ENCODE measurements at regions not wholly inside any gene's neighbourhood (a gene's known extent, or its start where the extent isn't known, plus 50 kb on each side); places are given as distances from the start of the nearest gene placed in this dataset.
"Not testable (repeated sequence)": the region's sequence is repeated elsewhere in the genome, so short reads cannot be mapped to it uniquely, and the experiment has no call there.

DNA sequence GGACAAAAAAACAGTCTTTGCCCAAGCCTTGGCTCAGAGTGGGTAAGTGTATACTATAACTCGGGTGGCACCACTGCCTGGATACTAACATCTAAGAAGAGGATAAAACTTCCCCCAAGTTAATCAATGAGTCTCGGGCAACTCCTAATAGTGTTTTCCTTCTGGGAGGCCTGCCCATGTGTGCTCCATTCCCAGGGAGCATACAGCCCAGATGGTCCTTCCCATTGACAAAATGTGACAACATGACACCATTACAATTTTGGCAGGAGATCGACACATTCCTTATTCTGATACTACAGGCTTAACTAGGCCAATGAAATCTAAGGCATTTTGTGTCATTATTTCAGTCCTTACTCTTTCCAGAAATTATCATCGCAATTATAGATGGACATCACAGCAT is 52.7 kb upstream of the CRIM1 start:
- no peak for DNase-seq (ENCODE audit: low read depth)

DNA sequence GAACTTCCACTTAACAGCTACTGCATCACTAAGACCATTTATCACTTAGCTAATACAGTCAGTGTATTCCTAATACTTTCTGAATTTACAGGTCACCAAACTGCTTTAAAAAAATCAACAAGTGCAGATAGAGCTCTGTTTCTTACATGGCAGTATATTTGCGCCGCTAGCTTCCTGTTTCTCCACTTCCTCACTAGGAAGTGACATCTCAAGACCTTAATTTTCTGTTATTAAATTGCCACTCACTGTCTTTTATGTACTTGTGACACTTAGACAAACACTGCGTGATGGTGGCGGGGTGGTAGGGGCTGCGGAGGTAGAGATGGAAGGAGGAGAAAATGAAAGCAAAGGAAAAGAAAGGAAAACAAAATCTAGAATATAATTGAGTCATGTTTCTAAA is 53.7 kb upstream of the CRIM1 start:
- no peak for DNase-seq (ENCODE audit: low read depth)

DNA sequence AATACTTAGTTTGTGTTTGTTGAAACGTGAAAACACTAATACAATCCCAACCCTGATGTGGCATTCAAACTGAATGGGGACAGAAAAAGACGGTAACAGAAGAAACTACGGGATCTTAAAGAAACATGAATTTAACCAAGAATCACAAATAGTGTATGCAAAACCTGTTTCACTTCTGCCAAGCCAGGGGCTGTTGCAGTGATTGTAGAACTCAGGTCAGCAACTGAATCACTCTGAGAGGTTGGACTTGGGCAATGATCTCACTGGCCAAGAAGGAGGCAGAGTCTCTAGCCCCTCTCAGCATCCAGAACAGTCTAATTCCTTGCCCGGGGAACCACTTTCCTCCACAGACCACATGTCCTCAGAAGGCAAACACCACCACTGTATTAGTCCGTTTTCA is 54.9 kb upstream of the CRIM1 start:
- no peak for DNase-seq (ENCODE audit: low read depth)

DNA sequence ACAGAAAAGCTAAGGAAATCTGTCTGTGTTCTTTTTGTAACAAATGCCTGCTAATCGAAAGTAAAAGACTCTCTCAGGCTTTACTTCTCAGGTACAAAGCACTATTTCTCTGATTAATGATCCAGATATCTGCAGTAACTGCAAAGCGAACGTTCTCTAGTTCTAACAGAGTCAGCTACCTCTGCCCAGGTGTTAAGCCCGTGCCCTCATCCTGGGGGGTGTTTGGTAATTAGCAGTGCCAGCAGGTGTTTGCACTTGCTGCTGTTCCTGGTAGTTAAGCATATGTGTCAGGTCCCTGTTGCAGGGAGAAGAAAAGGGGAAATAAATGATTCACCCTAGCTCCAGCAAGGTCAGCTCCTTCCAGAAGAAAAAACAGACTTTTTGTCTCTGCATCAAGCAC is 58.8 kb upstream of the CRIM1 start:
- DNase-seq (ENCODE audit: low read depth): no peak

DNA sequence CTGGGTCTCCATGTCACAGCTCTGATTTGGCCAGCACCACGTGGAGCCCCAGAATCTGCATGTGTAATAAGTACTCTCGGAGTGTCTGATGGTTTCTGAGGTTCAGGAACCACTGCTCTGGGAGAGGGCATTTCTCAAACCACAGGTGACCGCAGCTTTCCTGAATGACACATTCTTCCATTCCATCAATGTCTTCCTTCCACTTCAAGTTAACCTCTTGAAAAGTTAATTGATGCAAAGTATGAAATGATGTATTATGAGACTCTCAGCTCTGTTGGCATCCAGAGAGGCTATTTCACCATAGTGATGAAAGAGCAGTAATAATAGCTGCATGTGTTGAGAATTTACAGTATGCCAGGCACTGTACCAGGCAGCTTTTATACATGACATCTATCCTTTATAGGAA is 61.3 kb upstream of the CRIM1 start:
- DNase-seq (ENCODE audit: low read depth): peak; percentile 56

DNA sequence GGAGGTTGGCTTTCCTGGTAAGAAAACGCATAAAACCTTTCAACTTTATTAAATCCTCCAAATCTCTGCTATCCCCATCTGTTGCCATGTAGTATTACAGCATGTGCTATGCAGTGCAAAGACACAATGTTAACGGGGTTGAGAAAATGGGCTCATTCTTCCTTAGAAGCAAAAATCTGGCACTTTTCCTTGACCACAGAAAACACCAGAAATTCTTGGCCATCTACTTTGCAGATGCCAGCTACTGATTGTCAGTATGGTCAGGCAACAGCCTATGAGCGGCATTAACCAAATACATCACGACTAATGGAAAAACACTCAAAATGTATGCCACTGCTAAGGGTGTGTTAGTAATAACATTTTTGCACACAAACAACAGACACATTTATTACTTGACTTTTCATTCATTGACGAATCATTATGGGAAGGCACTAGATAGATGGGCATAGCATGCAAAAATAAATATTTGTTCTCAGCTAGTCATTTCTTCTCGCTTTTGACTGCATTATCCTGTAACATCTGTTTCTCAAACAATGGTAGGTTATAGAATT is 65.2 kb upstream of the CRIM1 start:
- DNase-seq (ENCODE audit: low read depth): peak; percentile 75

DNA sequence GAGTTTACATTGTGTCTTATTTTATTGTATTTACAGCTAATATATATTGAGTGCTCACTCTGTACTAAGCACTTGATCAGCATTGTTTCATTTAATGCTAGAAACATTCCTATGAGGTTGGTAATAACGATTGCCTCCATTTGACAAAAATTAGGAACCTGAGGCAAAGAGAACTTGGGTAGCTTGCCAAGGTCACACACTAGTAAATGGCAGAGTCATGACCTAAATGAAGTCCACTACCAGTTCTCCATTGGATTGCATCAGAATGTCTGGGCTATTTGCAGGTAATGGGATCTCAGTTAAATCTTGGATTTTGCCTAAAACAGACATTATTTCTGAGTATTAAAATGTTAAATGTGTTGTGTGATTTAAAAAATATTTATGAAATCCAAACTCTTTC is 65.8 kb upstream of the CRIM1 start:
- no peak for DNase-seq (ENCODE audit: low read depth)

DNA sequence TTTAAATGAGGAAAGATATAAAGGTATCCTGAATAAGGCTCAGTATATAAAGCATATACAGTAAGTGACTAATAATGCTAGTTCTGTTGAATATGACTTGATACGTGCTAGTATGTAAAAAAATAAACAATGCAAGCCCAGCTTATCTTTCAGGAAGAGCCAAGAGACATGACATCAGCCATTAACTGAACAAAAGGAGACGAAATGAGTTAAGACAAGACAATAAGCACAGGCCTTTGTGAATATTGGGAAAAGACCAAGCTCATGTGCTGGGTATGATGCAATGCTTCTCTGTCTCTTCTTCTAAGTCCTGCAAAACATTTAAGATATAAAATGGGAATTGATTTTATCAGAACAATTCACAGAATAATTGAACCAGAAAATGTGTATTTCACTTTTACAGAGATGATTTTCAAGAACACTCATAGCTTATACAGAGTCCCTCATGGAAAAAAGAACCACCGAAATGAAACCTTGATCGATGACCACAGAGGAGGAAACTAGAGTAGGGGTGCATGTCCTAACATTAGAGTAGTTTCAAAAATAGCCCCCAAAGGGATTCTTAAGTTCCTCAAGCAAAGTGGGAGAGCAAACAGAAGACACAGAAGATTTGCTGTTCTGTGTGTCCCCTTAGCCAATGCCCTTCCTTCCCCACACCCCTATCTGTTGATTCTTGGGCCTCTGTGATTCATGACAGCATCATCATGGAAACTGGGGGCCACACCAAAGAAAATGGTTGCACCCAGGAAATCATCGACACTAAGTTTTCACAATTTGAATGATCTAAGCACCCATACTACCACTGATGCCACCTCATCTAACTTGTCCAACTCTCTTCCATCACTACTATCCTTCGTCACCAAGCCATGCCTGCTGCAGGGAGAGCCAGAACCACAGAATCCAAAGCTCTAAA is 68.0 kb upstream of the CRIM1 start:
- peak; percentile 11 for DNase-seq (ENCODE audit: low read depth)

DNA sequence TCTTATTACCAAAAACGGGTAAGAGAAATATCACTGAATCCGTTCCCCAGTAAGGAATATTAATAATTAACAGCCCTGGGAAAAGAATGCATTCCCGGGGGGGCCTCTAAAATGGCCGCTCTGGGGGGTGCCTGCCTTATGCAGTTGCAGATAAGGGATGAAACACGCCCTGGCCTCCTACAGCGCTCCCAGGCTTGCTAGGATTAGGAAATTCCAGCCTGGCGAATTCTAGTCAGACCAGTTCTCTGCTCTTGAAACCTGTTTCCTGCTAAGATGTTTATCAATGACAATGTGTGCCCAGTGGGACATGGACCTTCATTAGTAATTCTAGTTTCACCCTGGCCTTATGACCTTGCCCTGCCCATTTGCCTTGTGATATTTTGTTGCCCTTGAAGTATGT is 76.1 kb upstream of the CRIM1 start:
- DNase-seq (ENCODE audit: low read depth): not testable (repeated sequence)

DNA sequence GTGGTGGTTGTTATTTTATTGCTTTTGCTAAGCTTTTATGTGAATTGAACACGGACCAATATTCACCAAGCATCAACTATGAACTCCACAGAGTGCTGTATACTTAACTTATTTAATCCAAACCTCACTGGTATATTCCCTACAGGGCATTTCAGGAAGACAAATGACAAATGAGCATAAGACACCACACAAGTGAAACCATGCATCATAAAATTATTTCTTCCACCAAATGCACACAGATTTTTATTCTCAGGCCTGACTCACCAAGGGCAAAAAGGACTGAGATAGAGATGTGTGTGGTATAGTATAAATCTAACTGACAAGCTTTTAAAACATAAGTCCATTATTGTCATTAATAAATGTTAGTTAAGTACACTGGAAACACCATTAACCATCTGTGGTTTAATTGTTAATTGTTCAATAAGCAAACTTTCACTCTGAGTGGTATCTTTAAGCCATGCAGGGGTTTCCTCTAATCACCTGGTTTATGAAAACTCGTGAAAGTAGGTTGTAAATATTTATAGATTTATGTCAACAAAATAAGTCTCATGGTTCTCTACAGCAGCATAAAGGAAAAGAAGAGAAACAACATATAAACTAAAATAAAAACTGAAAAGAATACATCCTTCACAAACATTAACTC is 77.6 kb upstream of the CRIM1 start:
- DNase-seq (ENCODE audit: low read depth): peak; percentile 84

DNA sequence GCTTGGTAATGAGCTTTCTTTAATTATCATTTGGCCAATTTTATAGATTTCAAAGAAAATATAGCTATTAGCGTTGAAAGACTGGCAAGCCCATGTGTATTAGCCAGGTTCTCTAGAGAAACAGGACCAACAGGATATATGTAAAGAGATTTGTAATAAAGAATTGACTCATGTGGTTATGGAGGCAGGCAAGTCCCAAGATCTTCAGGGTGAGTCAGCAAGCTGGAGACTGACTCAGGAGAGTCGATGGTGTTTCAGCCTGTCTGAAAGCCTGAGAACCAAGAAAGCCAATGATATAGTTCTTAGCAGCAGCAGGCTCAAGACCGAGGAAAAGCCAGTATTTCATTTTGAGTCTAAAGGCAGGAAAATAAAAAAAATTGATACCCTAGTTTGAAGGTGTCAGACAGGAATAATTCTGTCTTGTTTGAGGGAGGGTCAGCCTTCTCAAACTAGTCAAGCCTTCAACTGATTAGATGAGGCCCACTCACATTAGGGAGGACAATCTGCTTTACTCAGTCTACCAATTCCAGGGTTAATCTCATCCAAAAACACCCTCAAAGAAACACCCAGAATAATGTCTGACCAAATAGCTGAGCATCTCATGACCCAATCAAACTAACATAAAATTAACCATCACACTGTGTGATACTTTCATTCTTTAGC is 78.3 kb upstream of the CRIM1 start:
- DNase-seq (ENCODE audit: low read depth): peak; percentile 94

DNA sequence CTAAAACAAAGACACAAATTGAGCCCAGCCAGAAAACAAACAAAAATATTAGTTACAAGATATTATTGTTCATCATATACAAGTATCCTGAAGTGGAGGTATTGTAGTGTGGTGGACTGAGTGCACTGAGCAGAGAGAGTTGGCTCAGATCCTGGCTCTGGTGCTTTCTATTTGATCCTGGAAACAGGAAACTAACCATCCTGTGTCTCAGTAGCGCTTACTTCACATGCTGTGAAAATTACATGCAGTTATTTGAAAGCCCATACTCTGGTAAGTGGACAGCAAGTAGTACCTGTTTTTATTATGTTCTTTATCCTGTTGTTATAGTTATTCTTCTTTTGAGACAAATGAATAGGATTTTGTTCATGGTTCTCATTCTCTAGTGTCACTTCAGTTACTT is 84.3 kb upstream of the CRIM1 start:
- no peak for DNase-seq (ENCODE audit: low read depth)

DNA sequence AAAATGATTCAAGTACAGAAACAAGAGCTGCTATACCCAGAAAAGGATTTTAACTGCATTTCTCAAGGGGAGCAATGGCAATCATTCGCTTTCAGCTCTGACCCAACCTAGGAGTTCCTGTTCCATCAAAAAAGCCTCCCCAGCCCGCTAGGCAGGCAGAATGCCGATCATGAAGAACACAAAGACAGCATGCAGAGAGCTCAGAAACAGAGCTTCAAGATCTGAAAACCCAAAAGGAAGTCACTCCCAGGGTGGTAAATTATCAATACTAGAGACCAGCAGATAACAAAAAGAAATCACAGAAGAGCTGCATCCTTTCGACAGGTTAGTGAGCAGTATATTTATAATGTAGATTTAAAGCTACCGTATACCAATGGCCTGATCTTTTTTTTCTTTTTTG is 84.8 kb upstream of the CRIM1 start:
- DNase-seq (ENCODE audit: low read depth): no peak

DNA sequence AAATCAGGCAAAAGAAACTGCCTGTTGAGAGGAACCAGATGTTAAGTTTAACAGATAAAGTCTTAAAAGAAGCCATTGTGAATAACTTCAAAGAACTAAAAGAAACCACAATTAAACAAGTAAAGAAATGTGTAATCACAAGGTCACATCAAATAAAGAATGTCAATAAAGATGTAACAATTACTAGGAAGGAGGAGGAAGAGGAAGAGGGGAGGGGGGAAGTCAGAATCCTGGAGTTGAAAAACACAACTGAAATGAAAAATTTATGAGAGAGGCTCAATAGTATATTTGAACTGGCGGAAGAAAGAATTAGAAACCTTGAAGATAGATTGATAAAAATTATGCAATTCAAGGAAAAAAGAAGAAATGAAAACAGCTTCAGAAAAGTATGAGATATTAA is 88.4 kb upstream of the CRIM1 start:
- no peak for DNase-seq (ENCODE audit: low read depth)

DNA sequence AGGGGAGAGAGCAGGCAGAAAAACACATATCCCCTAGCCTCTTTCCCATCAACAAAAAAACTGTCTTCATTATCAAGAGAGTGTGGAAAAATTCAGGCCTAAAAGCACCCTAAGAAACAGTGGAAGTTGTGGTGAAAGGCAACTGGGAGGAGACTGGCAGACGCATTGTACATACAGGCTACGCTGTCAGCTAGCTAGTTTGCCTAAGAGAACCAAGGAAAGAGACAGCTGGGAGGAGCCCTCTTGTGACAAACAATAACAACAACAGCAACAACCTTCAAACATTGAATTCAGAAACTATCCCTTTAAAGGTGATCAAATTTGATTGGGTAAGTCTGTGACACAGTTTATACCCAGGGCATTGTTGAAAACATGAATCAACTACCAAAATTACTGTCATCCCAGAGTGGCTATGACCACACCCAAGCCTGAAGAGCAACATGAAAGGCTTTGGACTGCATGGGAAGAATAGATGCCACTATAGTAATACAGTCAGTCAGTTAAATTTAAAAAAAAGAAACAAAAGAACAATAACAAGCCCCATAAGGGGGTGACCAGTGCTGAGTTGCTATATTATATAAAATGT is 88.9 kb upstream of the CRIM1 start:
- no peak for DNase-seq (ENCODE audit: low read depth)

DNA sequence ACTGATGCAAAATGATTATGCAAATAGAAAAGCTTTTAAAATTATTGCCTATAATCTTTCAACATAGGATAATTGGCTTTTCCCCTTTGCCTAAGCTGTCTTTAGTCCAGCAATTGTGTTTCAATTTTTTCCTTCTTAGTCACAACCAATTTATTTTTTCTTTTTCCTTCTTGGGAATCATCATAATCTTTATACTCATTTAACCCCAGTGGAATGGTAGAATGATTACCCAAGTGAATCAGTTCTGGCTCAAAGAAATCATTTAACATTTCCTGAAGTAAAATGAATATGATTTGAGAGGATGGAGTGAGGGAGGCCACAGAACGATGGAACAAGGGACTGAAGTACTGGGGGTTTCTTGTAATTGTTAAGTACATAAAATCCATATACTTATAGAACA is 93.0 kb upstream of the CRIM1 start:
- no peak for DNase-seq (ENCODE audit: low read depth)

DNA sequence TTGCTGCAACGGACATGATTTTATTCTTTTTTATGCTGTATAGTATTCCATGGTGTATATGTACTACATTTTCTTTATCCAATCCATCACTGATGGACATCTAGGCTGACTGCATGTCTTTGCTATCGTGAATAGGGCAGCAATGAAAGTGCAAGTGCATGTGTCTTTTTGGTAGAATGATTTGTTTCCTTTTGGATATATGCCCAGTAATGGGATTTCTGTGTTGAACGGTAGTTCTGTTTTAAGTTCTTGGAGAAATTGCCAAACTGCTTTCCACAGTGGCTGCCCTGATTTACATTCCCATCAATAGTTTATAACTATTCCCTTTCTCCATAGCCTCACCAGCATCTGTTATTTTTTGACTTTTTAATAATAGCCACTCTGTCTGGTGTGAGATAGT is 99.7 kb upstream of the CRIM1 start:
- peak; percentile 27 for DNase-seq (ENCODE audit: low read depth)

DNA sequence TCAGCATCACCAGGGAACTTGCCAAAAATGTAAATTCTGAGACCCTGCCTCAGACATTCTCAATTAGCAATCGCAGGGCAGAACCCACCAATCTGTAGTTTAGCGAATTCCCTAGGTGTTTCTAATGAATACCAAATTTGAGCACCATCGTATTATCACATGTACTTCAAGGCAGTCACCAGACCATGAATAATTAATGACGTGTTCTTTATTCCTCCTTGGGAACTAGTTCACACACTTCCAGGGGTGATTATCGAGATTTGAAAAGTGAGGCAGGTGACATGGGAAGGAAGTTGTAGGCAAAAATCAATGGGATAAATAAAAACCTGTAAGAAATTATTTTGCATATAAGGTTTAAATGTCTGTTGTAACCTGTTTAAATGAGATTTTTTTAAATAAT is 102.5 kb upstream of the CRIM1 start:
- DNase-seq (ENCODE audit: low read depth): no peak

DNA sequence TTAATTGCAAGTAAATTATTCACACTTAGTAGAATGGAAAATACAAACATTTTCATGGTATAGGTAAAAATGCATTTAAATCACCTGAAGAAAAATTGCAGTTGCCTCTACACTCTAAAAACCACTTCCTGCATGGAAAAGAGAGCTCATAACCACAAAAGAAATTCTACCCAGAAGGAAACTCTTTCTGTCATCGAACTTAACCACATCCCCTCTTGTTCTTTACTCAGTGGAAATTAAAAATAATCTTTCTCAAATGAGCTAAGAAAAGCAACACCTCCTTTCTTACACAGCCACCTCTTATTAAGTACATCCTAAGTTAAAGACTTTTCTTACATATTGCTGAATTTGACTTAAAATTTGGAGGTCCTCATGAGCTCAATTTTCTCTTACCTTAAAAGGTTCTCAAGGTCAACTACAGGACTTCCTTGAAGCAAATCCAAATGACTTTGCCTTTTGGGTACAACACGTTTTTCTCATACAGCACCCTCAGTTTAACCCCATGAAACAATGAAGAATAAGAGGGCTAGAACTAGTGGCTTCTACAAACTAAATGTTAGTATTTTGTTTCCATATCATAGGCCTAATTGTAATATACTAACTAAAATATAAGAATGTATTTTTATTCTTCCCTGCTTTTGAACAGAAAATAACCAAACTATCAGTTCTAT is 109.1 kb upstream of the CRIM1 start:
- peak; percentile 59 for DNase-seq (ENCODE audit: low read depth)

DNA sequence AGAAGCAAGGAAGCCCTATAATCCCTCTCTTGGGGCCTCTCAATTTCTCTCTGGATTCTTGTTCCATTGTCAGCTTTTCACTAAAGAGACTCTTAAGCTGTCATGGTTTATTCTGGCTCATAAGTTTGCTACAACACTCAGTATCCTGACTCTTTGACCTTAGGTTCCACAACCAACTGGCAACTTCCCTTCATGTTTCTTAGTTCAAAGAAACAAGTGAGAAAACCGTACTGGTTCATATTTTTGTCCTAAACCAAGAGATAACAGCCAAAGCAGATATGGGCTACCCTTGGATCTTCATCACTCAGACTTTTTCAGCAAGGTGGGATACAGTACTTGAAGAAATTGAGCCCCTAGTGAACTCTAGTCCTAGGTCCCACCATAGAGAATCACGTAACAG is 109.9 kb upstream of the CRIM1 start:
- DNase-seq (ENCODE audit: low read depth): peak; percentile 28

DNA sequence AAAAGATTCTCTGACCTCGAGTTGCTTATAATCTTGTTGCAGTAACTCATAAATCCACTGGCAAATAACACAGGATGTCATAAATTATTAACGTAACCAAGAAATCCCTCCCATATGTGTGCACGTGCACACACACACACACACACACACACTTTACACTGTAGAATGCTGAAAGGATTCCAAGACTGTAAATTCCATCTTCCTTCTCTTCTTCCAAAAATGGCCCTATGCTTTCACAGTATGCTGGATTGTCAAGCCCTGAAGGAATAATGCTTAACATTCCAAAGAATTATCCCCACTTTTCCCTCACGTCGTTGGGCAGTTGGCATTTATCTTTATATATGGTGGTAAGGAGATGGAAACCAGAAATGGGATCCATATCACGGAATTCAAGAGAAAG is 117.5 kb upstream of the CRIM1 start:
- peak; percentile 67 for DNase-seq (ENCODE audit: low read depth)

DNA sequence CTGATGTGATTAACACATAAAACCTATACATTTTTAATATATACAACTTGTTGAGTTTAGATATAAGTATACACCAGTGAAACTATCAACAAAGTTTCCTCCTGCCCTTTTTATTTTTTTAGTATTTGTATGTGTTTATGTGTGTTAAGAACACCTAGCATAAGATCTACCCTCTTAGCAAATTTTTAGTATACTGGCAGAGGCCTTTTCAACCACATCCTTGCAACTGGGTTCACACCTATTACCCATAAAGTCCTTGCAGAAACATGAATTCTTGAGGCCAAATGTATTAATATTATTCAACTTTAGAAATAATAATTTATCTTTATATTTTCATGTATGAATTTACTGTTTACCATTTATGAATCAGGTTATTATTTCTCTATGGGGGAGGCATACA is 119.7 kb upstream of the CRIM1 start:
- DNase-seq (ENCODE audit: low read depth): no peak

All from RPMI7951 (cell line).